ENCODE measurements at regions not wholly inside any gene's neighbourhood (a gene's known extent, or its start where the extent isn't known, plus 50 kb on each side); places are given as distances from the start of the nearest gene placed in this dataset.

GRCh38 chr20:51979226-51979625 lies 176.9 kb upstream of the SALL4 start:
- TF ChIP-seq POLR2AphosphoS5 (IDR thresholded peaks at IDR 0.05) (no peak), POLR2A (IDR thresholded peaks at IDR 0.05) (no peak), CTCF (IDR thresholded peaks at IDR 0.05) (no peak), EP300 (IDR thresholded peaks at IDR 0.05; ENCODE audit: low read depth) (no peak)

All from transverse colon (tissue), 4 donors.